ENCODE measurements at regions not wholly inside any gene's neighbourhood (a gene's known extent, or its start where the extent isn't known, plus 50 kb on each side); places are given as distances from the start of the nearest gene placed in this dataset.

- TF ChIP-seq CTCF (IDR thresholded peaks at IDR 0.05): no peak
- TF ChIP-seq POLR2A (IDR thresholded peaks at IDR 0.05): no peak
- no peak for TF ChIP-seq EP300 (IDR thresholded peaks at IDR 0.05)
Measured at GRCh38 chr2:38153476-38154135, 77.7 kb upstream of the CYP1B1 start.

Data from gastroesophageal sphincter (tissue), 3 donors.